IMR-90 (cell line): ENCODE measurements at regions not wholly inside any gene's neighbourhood (a gene's known extent, or its start where the extent isn't known, plus 50 kb on each side); places are given as distances from the start of the nearest gene placed in this dataset.

ENCODE experiments used
- ATAC-seq: fragments of 200-7000 bp; cut with Tn5 transposase; 2 replicates; pipeline ENCODE4 v1.9.1; 2020; ENCODE audit warnings: low read depth, mild to moderate bottlenecking, moderate library complexity
- BruUV-seq: library from RNA; stranded (reverse); fragments of 400-500 nt; replicated peaks from 2 replicates; lab custom pipeline; 2021; lab: Mats Ljungman, UMichigan
- CTCF ChIA-PET: fragments of 300-600 bp; formaldehyde crosslinking; extraction: SDS; loops from one replicate; lab custom pipeline; 2021; ENCODE audit warnings: antibody characterized with exemption; lab: Yijun Ruan, JAX
- POLR2A ChIA-PET: fragments of 300-600 bp; sonication (Branson Sonifier 250); formaldehyde crosslinking; loops from one replicate; lab custom pipeline; 2022; ENCODE audit warnings: antibody characterized with exemption; ENCODE audit not compliant: unreplicated experiment; lab: Charles Lee
- DNase-seq: peaks from one replicate; pipeline ENCODE4 v3.0.0; 2013
- H2AFZ ChIP-seq: replicated peaks from 2 replicates; pipeline ENCODE3; 2013; ENCODE audit warnings: low read length, mild to moderate bottlenecking; ENCODE audit not compliant: poor library complexity
- H2AK5ac ChIP-seq: 2 replicates; pipeline ENCODE4 v1.6.1; 2013; ENCODE audit warnings: low read depth, low read length, inconsistent platforms
- H2AK9ac ChIP-seq: replicated peaks from 2 replicates; pipeline ENCODE3; 2013; ENCODE audit warnings: mild to moderate bottlenecking, low read depth, low read length, moderate library complexity; ENCODE audit not compliant: poor library complexity
- H2BK120ac ChIP-seq: 2 replicates; pipeline ENCODE4 v1.6.1; 2013; ENCODE audit warnings: low read depth, low read length, inconsistent platforms
- H2BK15ac ChIP-seq: 3 replicates; pipeline ENCODE4 v1.6.1; 2013; ENCODE audit warnings: low read depth, low read length, inconsistent platforms
- H2BK20ac ChIP-seq: 2 replicates; pipeline ENCODE4 v1.6.1; 2013; ENCODE audit warnings: low read depth, mild to moderate bottlenecking, inconsistent platforms, low read length, moderate library complexity
- H2BK5ac ChIP-seq: 2 replicates; pipeline ENCODE4 v1.6.1; 2013; ENCODE audit warnings: mild to moderate bottlenecking, low read depth, low read length, inconsistent platforms; ENCODE audit not compliant: poor library complexity, severe bottlenecking
- H3K14ac ChIP-seq: replicated peaks from 2 replicates; pipeline ENCODE4 v1.6.1; 2013; ENCODE audit warnings: low read depth, low read length, inconsistent platforms
- H3K18ac ChIP-seq: 2 replicates; pipeline ENCODE4 v1.6.1; 2013; ENCODE audit warnings: low read depth, low read length, control low read depth
- H3K23ac ChIP-seq: 2 replicates; pipeline ENCODE4 v1.6.1; 2013; ENCODE audit warnings: low read depth, low read length, inconsistent platforms
- H3K27ac ChIP-seq: 2 replicates; pipeline ENCODE4 v1.5.1; 2013; ENCODE audit warnings: mild to moderate bottlenecking, control low read depth, low read length; ENCODE audit not compliant: insufficient read depth
- H3K27me3 ChIP-seq: 2 replicates; pipeline ENCODE4 v1.6.1; 2013; ENCODE audit warnings: low read length; ENCODE audit not compliant: control insufficient read depth, insufficient read depth
- H3K36me3 ChIP-seq: 2 replicates; pipeline ENCODE4 v1.6.1; 2013; ENCODE audit warnings: low read length, mixed read lengths; ENCODE audit not compliant: control insufficient read depth, insufficient read depth
- H3K4ac ChIP-seq: 2 replicates; pipeline ENCODE4 v1.6.1; 2013; ENCODE audit warnings: low read depth, low read length, inconsistent platforms
- H3K4me1 ChIP-seq: 2 replicates; pipeline ENCODE4 v1.6.1; 2013; ENCODE audit warnings: low read length, mixed read lengths; ENCODE audit not compliant: control insufficient read depth, insufficient read depth
- H3K4me2 ChIP-seq: 2 replicates; pipeline ENCODE4 v1.6.1; 2013; ENCODE audit warnings: low read depth, mild to moderate bottlenecking, control low read depth, low read length, moderate library complexity
- H3K4me3 ChIP-seq: 2 replicates; pipeline ENCODE4 v1.5.1; 2013; ENCODE audit warnings: low read depth, mild to moderate bottlenecking, control low read depth, low read length, moderate library complexity; ENCODE audit not compliant: insufficient read depth
- H3K56ac ChIP-seq: 2 replicates; pipeline ENCODE4 v1.6.1; 2013; ENCODE audit warnings: low read length, inconsistent platforms; ENCODE audit not compliant: insufficient read depth; ENCODE audit errors: extremely low read depth
- H3K79me1 ChIP-seq, 2 experiments: 2 replicates each; pipeline ENCODE4 v1.6.1; 2013; ENCODE audit warnings: low read length in 2 of 2, inconsistent platforms in 1 of 2, low read depth in 1 of 2
- H3K9ac ChIP-seq: 2 replicates; pipeline ENCODE4 v1.6.1; 2013; ENCODE audit warnings: low read depth, low read length, control low read depth
- H3K9me1 ChIP-seq: 2 replicates; pipeline ENCODE4 v1.6.1; 2013; ENCODE audit warnings: low read length, inconsistent platforms; ENCODE audit not compliant: insufficient read depth
- H3K9me3 ChIP-seq: 2 replicates; pipeline ENCODE4 v1.6.1; 2013; ENCODE audit warnings: low read length; ENCODE audit not compliant: control insufficient read depth, insufficient read depth
- H4K20me1 ChIP-seq: 2 replicates; pipeline ENCODE4 v1.6.1; 2013; ENCODE audit warnings: low read length, inconsistent platforms; ENCODE audit not compliant: insufficient read depth
- H4K5ac ChIP-seq: 2 replicates; pipeline ENCODE4 v1.6.1; 2013; ENCODE audit warnings: mild to moderate bottlenecking, low read depth, low read length, control low read depth
- H4K8ac ChIP-seq, 2 experiments: 2 replicates each; pipeline ENCODE4 v1.6.1; 2013; ENCODE audit warnings: low read depth in 2 of 2, low read length in 2 of 2, control low read depth in 1 of 2, inconsistent platforms in 1 of 2
- H4K91ac ChIP-seq: 2 replicates; pipeline ENCODE4 v1.6.1; 2013; ENCODE audit warnings: low read depth, low read length, inconsistent platforms; ENCODE audit not compliant: insufficient read depth
- BHLHE40 ChIP-seq: fragments of 150-350 bp; IDR thresholded peaks from 2 replicates; pipeline ENCODE4 v1.6.1; 2016; ENCODE audit warnings: mild to moderate bottlenecking, low read depth, low read length
- CHD1 ChIP-seq: IDR thresholded peaks from 2 replicates; pipeline ENCODE4 v1.6.1; 2012; ENCODE audit warnings: low read depth, low read length, improper control_type of control experiment
- ELK1 ChIP-seq: fragments of 150-350 bp; IDR thresholded peaks from 2 replicates; pipeline ENCODE4 v1.6.1; 2016; ENCODE audit warnings: low read depth, mild to moderate bottlenecking, low read length, moderate library complexity, borderline replicate concordance
- MXI1 ChIP-seq: IDR thresholded peaks from 2 replicates; pipeline ENCODE4 v1.6.1; 2012; ENCODE audit warnings: low read depth, mild to moderate bottlenecking, low read length, moderate library complexity, borderline replicate concordance
- RAD21 ChIP-seq: IDR thresholded peaks from 2 replicates; pipeline ENCODE4 v1.6.1; 2012; ENCODE audit warnings: low read length, improper control_type of control experiment
- RCOR1 ChIP-seq: IDR thresholded peaks from 2 replicates; pipeline ENCODE4 v1.6.1; 2012; ENCODE audit warnings: mild to moderate bottlenecking, low read length, improper control_type of control experiment; ENCODE audit not compliant: insufficient replicate concordance
- SMC3 ChIP-seq: fragments of 150-350 bp; IDR thresholded peaks from 2 replicates; pipeline ENCODE4 v1.6.1; 2016; ENCODE audit warnings: low read depth, mild to moderate bottlenecking, antibody characterized with exemption, low read length, moderate library complexity
- WGBS, 2 experiments: methylation state at CpG; one replicate each; pipeline versions ENCODE4 v1.1.5 to v1.1.7; 2013; ENCODE audit warnings: missing lambda C conversion rate in 2 of 2; ENCODE audit not compliant: insufficient read length in 1 of 2; ENCODE audit errors: extremely low coverage in 2 of 2; 5-methylcytosine and 5-hydroxymethylcytosine counted together
- dilution Hi-C: fragments of 300-500 bp; cut with HindIII; formaldehyde crosslinking; loops from one replicate; pipeline ENCODE4 v1.14.3; 2018; ENCODE audit warnings: low sequenced_read_pairs; ENCODE audit not compliant: unreplicated experiment
- in situ Hi-C: fragments of 300-500 bp; cut with MboI; formaldehyde crosslinking; loops from 3 replicates; pipeline ENCODE4 v1.14.3; 2019; ENCODE audit warnings: low sequenced_read_pairs, inconsistent platforms, mixed read lengths
- intact Hi-C: fragments of 100-400 bp; cut with micrococcal nuclease; formaldehyde crosslinking; loops from 2 replicates; pipeline ENCODE4 v1.10.0; 2022
- TF ChIP-seq, protein P1 (sequence below): conservative IDR thresholded peaks from 2 replicates; pipeline ENCODE4 v1.5.1; 2012; ENCODE audit warnings: mild to moderate bottlenecking, low read depth, low read length, improper control_type of control experiment

GRCh38 chr14:85172889-85173477 lies 357.0 kb upstream of the FLRT2 start:
- H4K8ac ChIP-seq: no peak overlapping the region
- no peaks in the 10 kb centered on the region for H3K9me3 ChIP-seq
- no peak overlapping the region for H3K9ac ChIP-seq
- no peaks in the 10 kb centered on the region for H3K9me1 ChIP-seq
- no peak overlapping the region for H2AK9ac ChIP-seq
- no peak overlapping the region for H3K27ac ChIP-seq
- no peak overlapping the region for H2BK120ac ChIP-seq
- no peak overlapping the region for H4K91ac ChIP-seq
- H3K4ac ChIP-seq: no peak overlapping the region
- TF ChIP-seq BHLHE40 (no peak), CHD1 (no peak), RAD21 (no peak), MXI1 (no peak), RCOR1 (no peak), SMC3 (no peak), ELK1 (no peak)
- TF ChIP-seq, protein P1, sequence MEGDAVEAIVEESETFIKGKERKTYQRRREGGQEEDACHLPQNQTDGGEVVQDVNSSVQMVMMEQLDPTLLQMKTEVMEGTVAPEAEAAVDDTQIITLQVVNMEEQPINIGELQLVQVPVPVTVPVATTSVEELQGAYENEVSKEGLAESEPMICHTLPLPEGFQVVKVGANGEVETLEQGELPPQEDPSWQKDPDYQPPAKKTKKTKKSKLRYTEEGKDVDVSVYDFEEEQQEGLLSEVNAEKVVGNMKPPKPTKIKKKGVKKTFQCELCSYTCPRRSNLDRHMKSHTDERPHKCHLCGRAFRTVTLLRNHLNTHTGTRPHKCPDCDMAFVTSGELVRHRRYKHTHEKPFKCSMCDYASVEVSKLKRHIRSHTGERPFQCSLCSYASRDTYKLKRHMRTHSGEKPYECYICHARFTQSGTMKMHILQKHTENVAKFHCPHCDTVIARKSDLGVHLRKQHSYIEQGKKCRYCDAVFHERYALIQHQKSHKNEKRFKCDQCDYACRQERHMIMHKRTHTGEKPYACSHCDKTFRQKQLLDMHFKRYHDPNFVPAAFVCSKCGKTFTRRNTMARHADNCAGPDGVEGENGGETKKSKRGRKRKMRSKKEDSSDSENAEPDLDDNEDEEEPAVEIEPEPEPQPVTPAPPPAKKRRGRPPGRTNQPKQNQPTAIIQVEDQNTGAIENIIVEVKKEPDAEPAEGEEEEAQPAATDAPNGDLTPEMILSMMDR: no peak
- no peaks in the 10 kb centered on the region for H3K79me1 ChIP-seq
- no peak overlapping the region for H2BK15ac ChIP-seq
- H2BK5ac ChIP-seq: no peak overlapping the region
- no TSS peak for BruUV-seq
- H3K18ac ChIP-seq: no peak overlapping the region
- H2AK5ac ChIP-seq: no peak overlapping the region
- no peaks in the 10 kb centered on the region for H3K27me3 ChIP-seq
- CTCF ChIA-PET: no interaction called here
- dilution Hi-C loops (no loop called here), intact Hi-C loops (no loop called here), in situ Hi-C loops (no loop called here)
- no peak overlapping the region for H3K4me2 ChIP-seq
- ATAC-seq: no peak
- H3K23ac ChIP-seq: no peak overlapping the region
- H3K4me1 ChIP-seq: no peaks in the 10 kb centered on the region
- no peak overlapping the region for H3K56ac ChIP-seq
- POLR2A ChIA-PET: no interaction called here
- no peak overlapping the region for H2BK20ac ChIP-seq
- H3K36me3 ChIP-seq: no peaks in the 10 kb centered on the region
- no peaks in the 10 kb centered on the region for H4K20me1 ChIP-seq
- H4K5ac ChIP-seq: no peak overlapping the region
- no peak overlapping the region for H2AFZ ChIP-seq
- no peak for DNase-seq
- H3K14ac ChIP-seq: no peak overlapping the region
- no peak overlapping the region for H3K4me3 ChIP-seq
- WGBS, 2 experiments: no CpG with 5 or more reads among the region's 1 CpG
